HTR-8/SVneo (cell line): ENCODE measurements at regions not wholly inside any gene's neighbourhood (a gene's known extent, or its start where the extent isn't known, plus 50 kb on each side); places are given as distances from the start of the nearest gene placed in this dataset.

Source experiments
- DNase-seq: peaks from one replicate; pipeline ENCODE4 v3.0.0; 2011; ENCODE audit warnings: low spot score, mixed read lengths; ENCODE audit not compliant: insufficient read length
- FAIRE-seq: peaks from 2 replicates; lab custom pipeline; 2011; peaks lifted over from hg19 to GRCh38; lab: Jason Lieb, UNC

GRCh38 chr9:89868100-89868499 is 263.3 kb downstream of the GADD45G start:
- DNase-seq: no peak
- no peak for FAIRE-seq

GRCh38 chr9:89869793-89870580 is 265.2 kb downstream of the GADD45G start:
- FAIRE-seq (no peak), DNase-seq (no peak)

DNA sequence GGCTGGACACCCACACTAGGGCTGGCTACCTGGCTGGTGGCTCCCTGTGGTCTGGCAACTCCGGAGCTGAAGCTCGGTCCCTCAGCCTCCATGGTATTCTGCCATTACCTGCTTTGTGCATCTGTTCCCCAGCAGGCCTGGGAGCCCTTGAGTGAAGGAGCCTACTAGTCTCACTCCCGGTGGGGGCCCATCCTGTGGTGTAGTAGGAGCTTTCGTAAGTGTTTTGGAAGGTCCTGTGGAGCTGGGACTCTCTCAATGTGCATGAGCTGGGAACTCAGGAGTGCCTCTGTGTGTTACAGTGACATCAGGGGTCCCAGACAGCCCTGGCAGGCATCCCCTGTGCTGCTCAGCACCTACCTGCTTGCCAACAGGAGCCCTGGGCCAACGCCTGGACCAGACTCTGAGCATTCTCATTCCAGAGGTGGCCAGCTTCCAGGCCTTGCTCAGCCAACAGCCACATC is 267.1 kb downstream of the GADD45G start:
- no peak for FAIRE-seq
- DNase-seq: no peak

- DNase-seq: no peak
Observed at GRCh38 chr9:89872426-89872912, 267.7 kb downstream of the GADD45G start.

GRCh38 chr9:89872913-89873707 is 268.3 kb downstream of the GADD45G start:
- DNase-seq (no peak), FAIRE-seq (no peak)

More at GRCh38 chr9:89872426-89872912, 267.7 kb downstream of the GADD45G start:
- FAIRE-seq: no peak

GRCh38 chr9:89873801-89874200 is 269.0 kb downstream of the GADD45G start:
- FAIRE-seq: no peak
- DNase-seq: no peak

GRCh38 chr9:89874351-89875321 is 269.8 kb downstream of the GADD45G start:
- no peak for FAIRE-seq
- no peak for DNase-seq

GRCh38 chr9:89877051-89878002 is 272.5 kb downstream of the GADD45G start:
- FAIRE-seq (no peak), DNase-seq (no peak)

GRCh38 chr9:89878003-89878411 is 273.2 kb downstream of the GADD45G start:
- no peak for FAIRE-seq

GRCh38 chr9:89878687-89879086 is 273.9 kb downstream of the GADD45G start:
- DNase-seq: no peak
- FAIRE-seq: no peak

More at GRCh38 chr9:89878003-89878411, 273.2 kb downstream of the GADD45G start:
- no peak for DNase-seq

DNA sequence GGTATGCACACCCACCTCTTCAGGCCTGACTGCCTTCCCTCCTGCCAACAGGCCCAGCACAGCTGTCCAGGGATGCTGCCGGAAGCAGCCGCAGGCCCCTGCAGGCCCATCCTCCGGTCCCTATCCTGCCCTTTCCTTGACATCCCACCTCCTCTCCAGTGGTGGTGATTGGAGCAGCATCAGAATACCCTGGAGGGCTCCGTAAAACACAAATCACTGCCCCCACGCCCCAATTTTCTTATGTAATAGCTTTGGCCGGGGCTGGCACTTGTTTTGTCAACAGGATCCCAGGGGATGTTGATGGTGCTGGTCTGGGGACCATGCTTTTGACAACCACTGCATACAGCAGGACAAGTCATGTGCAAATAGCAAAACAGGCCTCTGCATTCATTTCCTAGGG is 274.5 kb downstream of the GADD45G start:
- no peak for DNase-seq
- FAIRE-seq: no peak

- no peak for DNase-seq
- FAIRE-seq: no peak
Observed at GRCh38 chr9:89879701-89880100, 274.9 kb downstream of the GADD45G start.

DNA sequence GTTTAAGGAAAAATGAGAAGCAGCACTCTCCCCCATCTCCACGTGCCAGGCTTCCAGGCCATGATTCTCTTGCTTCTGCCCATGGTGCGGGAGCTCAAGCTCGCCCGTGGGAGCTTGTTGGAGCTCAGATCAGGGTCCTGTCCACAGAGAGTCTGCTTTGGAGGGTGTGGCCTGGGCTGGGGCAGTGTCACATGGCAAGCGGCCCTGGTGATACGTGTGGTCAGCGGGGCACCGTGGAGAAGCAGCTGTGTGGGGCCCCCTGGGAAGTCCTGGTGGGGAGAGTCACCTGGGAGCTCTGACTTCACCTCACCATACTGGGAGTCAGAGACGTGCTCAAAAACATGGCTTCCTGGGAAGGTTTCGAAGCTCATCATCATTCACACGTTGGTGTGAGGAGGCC is 275.3 kb downstream of the GADD45G start:
- no peak for DNase-seq
- FAIRE-seq: no peak

DNA sequence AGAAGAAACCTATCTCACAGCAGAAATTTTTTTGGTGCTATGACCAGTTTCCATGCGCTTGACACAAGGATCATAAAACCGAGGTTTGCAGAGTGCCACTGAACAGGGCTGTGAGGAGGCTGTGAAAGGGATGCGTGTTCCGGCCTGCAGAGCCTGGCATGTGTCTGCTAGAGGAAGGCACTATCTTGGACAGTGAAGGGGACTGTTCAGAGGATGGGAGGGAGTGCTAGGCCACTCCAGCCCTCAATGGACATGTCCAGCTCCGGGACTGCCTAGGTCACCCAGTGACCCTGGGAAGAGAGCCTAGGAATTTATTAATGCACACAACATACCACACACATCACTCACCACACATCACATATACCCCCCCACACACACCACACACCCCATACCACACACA is 275.9 kb downstream of the GADD45G start:
- FAIRE-seq (no peak), DNase-seq (no peak)

DNA sequence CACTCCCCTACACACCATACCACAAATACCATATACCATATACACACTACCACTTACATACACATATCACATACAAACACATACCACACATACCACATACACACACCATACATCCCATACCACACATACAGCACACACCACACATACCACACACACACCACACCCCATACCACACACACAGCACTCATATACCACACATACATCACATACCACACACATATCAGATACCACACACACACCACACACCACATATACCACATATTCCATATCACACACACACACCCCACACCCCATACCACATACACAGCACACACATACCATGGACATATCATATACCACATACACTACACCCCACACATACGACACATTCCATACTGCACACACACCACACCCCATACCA is 276.6 kb downstream of the GADD45G start:
- no peak for FAIRE-seq
- DNase-seq: no peak

GRCh38 chr9:89882930-89883361 is 278.1 kb downstream of the GADD45G start:
- DNase-seq: no peak
- no peak for FAIRE-seq

DNA sequence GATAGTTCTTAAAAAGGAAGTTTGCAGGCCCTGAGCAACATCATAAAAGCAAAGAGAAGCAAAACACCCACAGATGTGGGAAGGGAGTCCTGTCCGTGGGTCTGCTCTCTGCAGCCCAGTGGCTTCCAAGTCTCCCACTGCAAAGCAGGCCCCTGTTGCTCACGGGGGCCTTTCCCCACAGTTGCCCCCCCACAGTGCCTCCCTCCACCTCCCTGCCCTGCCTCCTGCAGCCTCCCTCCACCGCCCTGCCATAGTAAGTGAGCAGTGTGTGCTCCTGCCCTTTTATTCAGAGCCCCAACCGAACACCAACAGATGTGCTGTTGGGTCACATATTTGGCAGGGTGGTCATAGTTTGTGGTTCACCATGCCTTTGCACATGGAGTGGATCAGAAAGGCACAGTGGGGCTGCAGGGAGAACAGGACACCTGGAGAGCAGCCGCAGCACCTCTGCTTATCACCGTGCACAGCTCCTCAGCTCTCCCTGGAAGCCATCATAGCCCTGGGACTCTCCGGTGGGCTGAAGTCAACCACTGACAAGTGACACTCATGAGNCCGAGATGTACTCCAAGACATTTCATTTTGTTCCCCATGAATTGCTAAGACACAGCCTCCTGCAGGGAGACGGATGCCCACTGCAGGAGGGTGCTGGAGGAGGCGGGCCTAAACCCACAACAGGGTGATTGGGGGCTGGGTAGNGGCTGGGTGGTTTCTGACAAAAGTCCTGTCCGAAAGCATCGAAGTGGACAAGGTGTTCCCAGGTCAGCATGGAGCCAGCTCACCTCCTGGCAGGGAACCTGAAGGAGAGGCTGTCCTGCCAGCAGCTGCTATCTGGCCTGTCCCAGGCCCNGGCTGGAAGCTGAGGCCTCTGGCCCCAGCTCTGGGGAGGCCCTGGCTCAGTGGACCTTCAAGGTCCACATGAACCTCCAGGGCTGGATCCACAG is 278.9 kb downstream of the GADD45G start:
- FAIRE-seq (no peak), DNase-seq (no peak)
